ENCODE measurements at regions not wholly inside any gene's neighbourhood (a gene's known extent, or its start where the extent isn't known, plus 50 kb on each side); places are given as distances from the start of the nearest gene placed in this dataset.

DNA sequence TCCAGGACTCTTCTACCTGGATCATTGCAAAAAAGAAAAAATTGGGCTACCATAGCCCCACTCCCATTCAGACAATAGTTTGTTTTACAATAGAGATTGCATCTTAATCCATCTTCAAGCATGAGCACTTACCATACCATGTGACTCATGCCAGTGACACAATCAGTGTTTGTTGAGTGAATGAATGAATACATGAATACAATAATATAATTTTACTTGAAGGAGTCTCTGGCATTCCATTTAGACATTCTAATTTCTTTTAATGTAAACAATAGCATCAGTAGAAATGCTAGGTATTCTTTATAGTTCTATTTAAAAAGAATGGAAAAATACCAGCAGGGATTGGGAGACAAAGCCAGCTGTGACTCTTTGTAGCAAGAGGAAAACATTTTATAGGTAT, 141.6 kb upstream of the AKR1E2 start:
- in situ Hi-C loops (cut with MboI; ENCODE audit: low pct_ligation_motif_present in 1 of 4, low pct_unique_long_range_greater_than_20kb in 1 of 4, low sequenced_read_pairs in 3 of 4) = no loop called here
- intact Hi-C loops (cut with DNase I; ENCODE audit: low total_unique reads) = no loop called here
- no peaks in the 10 kb centered on the region for H3K9me3 ChIP-seq
- peaks cover 0 to 7% (median 3%) of the 10 kb centered on the region in 4 donors for H3K4me1 ChIP-seq
- H3K27ac ChIP-seq = no peak overlapping the region
- H3K36me3 ChIP-seq = no peaks in the 10 kb centered on the region
- DNase-seq = no peak
- H3K27me3 ChIP-seq = no peaks in the 10 kb centered on the region
- no peak overlapping the region for H3K4me3 ChIP-seq
- TF ChIP-seq EP300 (IDR thresholded peaks at IDR 0.05; ENCODE audit: low read depth) (no peak), POLR2AphosphoS5 (IDR thresholded peaks at IDR 0.05) (no peak), POLR2A (IDR thresholded peaks at IDR 0.05) (no peak)
- TF ChIP-seq, protein P1, sequence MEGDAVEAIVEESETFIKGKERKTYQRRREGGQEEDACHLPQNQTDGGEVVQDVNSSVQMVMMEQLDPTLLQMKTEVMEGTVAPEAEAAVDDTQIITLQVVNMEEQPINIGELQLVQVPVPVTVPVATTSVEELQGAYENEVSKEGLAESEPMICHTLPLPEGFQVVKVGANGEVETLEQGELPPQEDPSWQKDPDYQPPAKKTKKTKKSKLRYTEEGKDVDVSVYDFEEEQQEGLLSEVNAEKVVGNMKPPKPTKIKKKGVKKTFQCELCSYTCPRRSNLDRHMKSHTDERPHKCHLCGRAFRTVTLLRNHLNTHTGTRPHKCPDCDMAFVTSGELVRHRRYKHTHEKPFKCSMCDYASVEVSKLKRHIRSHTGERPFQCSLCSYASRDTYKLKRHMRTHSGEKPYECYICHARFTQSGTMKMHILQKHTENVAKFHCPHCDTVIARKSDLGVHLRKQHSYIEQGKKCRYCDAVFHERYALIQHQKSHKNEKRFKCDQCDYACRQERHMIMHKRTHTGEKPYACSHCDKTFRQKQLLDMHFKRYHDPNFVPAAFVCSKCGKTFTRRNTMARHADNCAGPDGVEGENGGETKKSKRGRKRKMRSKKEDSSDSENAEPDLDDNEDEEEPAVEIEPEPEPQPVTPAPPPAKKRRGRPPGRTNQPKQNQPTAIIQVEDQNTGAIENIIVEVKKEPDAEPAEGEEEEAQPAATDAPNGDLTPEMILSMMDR (IDR thresholded peaks at IDR 0.05) = no peak

DNA sequence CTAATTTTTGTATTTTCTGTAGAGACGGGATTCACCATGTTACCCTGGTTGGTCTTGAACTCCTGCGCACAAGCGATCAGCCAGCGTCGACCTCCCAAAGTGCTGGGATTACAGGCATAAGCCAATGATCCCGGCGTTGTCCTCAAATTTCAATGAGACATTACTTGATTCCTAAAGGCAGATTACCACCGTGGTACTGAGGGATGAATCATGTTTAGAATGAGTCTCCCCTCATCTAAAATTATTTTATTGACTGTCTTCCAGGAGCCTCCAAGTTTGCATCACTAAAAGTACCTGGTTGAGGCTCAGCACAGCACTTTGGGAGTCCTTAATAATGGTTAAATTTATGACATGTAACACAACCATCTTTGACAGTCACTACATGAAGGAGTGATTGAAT, 142.2 kb upstream of the AKR1E2 start:
- Histone ChIP-seq H3K27ac (no peak overlapping the region), H3K27me3 (no peaks in the 10 kb centered on the region), H3K4me1 (peaks cover 0 to 13% (median 4%) of the 10 kb centered on the region in 4 donors), H3K4me3 (no peak overlapping the region), H3K36me3 (no peaks in the 10 kb centered on the region), H3K9me3 (no peaks in the 10 kb centered on the region)
- no peak for DNase-seq
- intact Hi-C loops (cut with DNase I; ENCODE audit: low total_unique reads) = no loop called here
- 92% methylated on average over 8 of the region's 8 CpGs; no CpG with 5 or more reads in 1 of the 2 donors for WGBS, 2 donors (ENCODE audit: low coverage in 1 of 2)
- TF ChIP-seq POLR2AphosphoS5 (IDR thresholded peaks at IDR 0.05) (no peak), POLR2A (IDR thresholded peaks at IDR 0.05) (no peak), EP300 (IDR thresholded peaks at IDR 0.05; ENCODE audit: low read depth) (no peak)
- TF ChIP-seq, protein P1 (IDR thresholded peaks at IDR 0.05) = no peak
- in situ Hi-C loops (cut with MboI; ENCODE audit: low pct_ligation_motif_present in 1 of 4, low pct_unique_long_range_greater_than_20kb in 1 of 4, low sequenced_read_pairs in 3 of 4) = no loop called here

DNA sequence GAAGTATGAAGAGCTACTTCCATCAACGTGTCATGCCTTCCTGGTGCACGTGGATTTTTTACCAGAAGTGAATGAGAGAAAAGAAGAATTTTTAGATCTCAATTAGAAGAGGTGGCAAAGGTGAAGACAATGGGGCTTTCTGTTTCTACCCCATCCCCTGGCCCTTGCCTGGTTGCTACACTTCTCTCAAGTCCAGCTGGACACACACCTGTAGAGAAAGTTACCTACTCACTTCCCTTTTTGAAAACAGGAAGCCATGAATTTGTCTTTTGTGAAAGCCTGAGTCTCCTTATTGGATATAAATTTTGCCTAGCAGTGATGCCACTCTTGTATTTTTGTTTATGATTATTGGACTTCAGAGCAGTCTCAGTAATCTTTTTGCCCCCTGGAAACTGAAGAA, 142.9 kb upstream of the AKR1E2 start:
- H3K4me1 ChIP-seq = peaks cover 5 to 20% (median 11%) of the 10 kb centered on the region in 4 donors
- TF ChIP-seq EP300 (IDR thresholded peaks at IDR 0.05; ENCODE audit: low read depth) = no peak
- TF ChIP-seq POLR2AphosphoS5 (IDR thresholded peaks at IDR 0.05) = no peak
- no peak for TF ChIP-seq POLR2A (IDR thresholded peaks at IDR 0.05)
- TF ChIP-seq, protein P1 (IDR thresholded peaks at IDR 0.05) = no peak
- 76 to 77% methylated on average over 2 of the region's 2 CpGs for WGBS, 2 donors (ENCODE audit: low coverage in 1 of 2)
- in situ Hi-C loops (cut with MboI; ENCODE audit: low pct_ligation_motif_present in 1 of 4, low pct_unique_long_range_greater_than_20kb in 1 of 4, low sequenced_read_pairs in 3 of 4) = no loop called here
- no peak overlapping the region for H3K4me3 ChIP-seq
- no peaks in the 10 kb centered on the region for H3K9me3 ChIP-seq
- intact Hi-C loops (cut with DNase I; ENCODE audit: low total_unique reads) = no loop called here
- H3K36me3 ChIP-seq = no peaks in the 10 kb centered on the region
- no peak overlapping the region for H3K27ac ChIP-seq
- DNase-seq = no peak
- no peaks in the 10 kb centered on the region for H3K27me3 ChIP-seq

DNA sequence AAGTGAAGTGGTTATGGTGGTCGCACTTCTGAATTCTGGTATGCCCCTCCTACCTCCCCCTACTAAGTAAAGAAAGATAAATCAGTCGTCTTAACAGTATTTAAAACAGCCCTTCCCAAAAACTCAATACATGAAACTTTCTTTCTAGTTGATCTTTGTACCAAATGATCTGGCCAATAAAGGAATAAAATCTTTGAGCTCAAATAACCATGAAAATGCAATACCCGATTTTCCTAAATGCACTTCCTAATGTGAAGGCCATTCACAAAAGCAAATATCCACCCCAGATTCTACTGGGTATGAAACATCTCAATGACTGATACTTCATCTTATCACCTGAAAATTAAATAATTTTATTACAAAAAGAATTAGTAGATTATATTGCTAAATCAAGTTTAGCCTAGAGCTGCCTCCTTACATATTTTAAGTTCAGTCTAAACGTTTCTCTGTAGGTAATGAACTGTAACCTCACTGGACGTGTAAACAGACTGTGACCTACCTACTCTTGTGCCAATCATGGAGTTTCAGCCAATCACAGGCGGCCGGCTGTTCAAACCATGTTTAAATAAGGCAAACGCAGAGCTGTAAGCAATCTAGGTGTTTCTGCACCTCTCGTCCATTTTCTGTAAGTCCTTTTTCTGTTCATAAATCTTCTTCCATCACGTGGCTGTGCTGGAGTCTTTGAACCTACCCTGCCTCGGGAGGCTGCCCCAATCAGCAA, 146.9 kb upstream of the AKR1E2 start:
- intact Hi-C loops (cut with DNase I; ENCODE audit: low total_unique reads) = no loop called here
- Histone ChIP-seq H3K9me3 (no peaks in the 10 kb centered on the region), H3K36me3 (no peaks in the 10 kb centered on the region), H3K4me3 (no peak overlapping the region), H3K4me1 (peaks cover 8 to 34% (median 17%) of the 10 kb centered on the region in 4 donors), H3K27ac (peak overlapping the region; percentile 60 to 75 (median 68)), H3K27me3 (no peaks in the 10 kb centered on the region)
- in situ Hi-C loops (cut with MboI; ENCODE audit: low pct_ligation_motif_present in 1 of 4, low pct_unique_long_range_greater_than_20kb in 1 of 4, low sequenced_read_pairs in 3 of 4) = no loop called here
- TF ChIP-seq EP300 (IDR thresholded peaks at IDR 0.05; ENCODE audit: low read depth) = no peak
- peak in 1 of 3 donors; percentile 19 for TF ChIP-seq POLR2AphosphoS5 (IDR thresholded peaks at IDR 0.05)
- DNase-seq = peak; percentile 72
- WGBS, 2 donors (ENCODE audit: low coverage in 1 of 2) = 45 to 47% methylated on average over 11 of the region's 11 CpGs
